OCI-LY1 (cell line): ENCODE measurements at regions not wholly inside any gene's neighbourhood (a gene's known extent, or its start where the extent isn't known, plus 50 kb on each side); places are given as distances from the start of the nearest gene placed in this dataset.

Experiments
- H2AFZ ChIP-seq: fragments of 200-600 bp; sonication (generic), shearing (Covaris generic); 2 replicates; pipeline ENCODE4 v1.6.0; 2014; ENCODE audit warnings: antibody characterized with exemption, mild to moderate bottlenecking, low read length
- H3F3A ChIP-seq: fragments of 200-600 bp; sonication (generic), shearing (Covaris generic); 2 replicates; pipeline ENCODE4 v1.6.0; 2014; ENCODE audit warnings: mild to moderate bottlenecking, antibody characterized with exemption, low read length, moderate library complexity; ENCODE audit not compliant: insufficient read depth
- H3K27ac ChIP-seq: fragments of 200-600 bp; sonication (generic); 2 replicates; pipeline ENCODE4 v1.5.1; 2014; ENCODE audit warnings: low read length, mixed run types, mild to moderate bottlenecking, low read depth; ENCODE audit not compliant: poor library complexity, severe bottlenecking
- H3K27me3 ChIP-seq: fragments of 200-600 bp; sonication (generic); 2 replicates; pipeline ENCODE4 v1.6.0; 2014; ENCODE audit warnings: antibody characterized with exemption, mild to moderate bottlenecking, low read length, moderate library complexity; ENCODE audit not compliant: insufficient read depth
- H3K36me3 ChIP-seq: fragments of 200-600 bp; sonication (generic); 2 replicates; pipeline ENCODE4 v1.6.1; 2014; ENCODE audit warnings: mild to moderate bottlenecking, antibody characterized with exemption, low read length, moderate library complexity, mixed read lengths; ENCODE audit not compliant: insufficient read depth
- H3K4me1 ChIP-seq: fragments of 200-600 bp; sonication (generic); 2 replicates; pipeline ENCODE4 v1.5.1; 2014; ENCODE audit warnings: mild to moderate bottlenecking, low read length, moderate library complexity; ENCODE audit not compliant: insufficient read depth, severe bottlenecking
- H3K4me2 ChIP-seq: fragments of 200-600 bp; sonication (generic), shearing (Covaris generic); 2 replicates; pipeline ENCODE4 v1.6.1; 2014; ENCODE audit warnings: low read length
- H3K4me3 ChIP-seq: fragments of 200-600 bp; sonication (generic); 2 replicates; pipeline ENCODE4 v1.5.1; 2014; ENCODE audit warnings: low read length, low read depth, mild to moderate bottlenecking, mixed read lengths; ENCODE audit not compliant: poor library complexity, severe bottlenecking
- H3K79me2 ChIP-seq: fragments of 200-600 bp; shearing (Covaris generic); 2 replicates; pipeline ENCODE4 v1.6.1; 2016; ENCODE audit warnings: mixed run types, low read length, mixed read lengths; ENCODE audit not compliant: insufficient read depth
- H3K9ac ChIP-seq: fragments of 200-600 bp; sonication (generic), shearing (Covaris generic); 2 replicates; pipeline ENCODE4 v1.6.1; 2014; ENCODE audit warnings: mild to moderate bottlenecking, low read length, mixed read lengths
- H3K9me2 ChIP-seq: fragments of 200-600 bp; sonication (generic), shearing (Covaris generic); 2 replicates; pipeline ENCODE4 v1.6.1; 2014; ENCODE audit warnings: low read depth, mild to moderate bottlenecking, low read length, mixed read lengths
- H3K9me3 ChIP-seq: fragments of 200-600 bp; shearing (Covaris generic); 2 replicates; pipeline ENCODE4 v1.6.1; 2014; ENCODE audit warnings: low read length, mixed read lengths
- H4K20me1 ChIP-seq: fragments of 200-600 bp; sonication (generic), shearing (Covaris generic); 2 replicates; pipeline ENCODE4 v1.6.0; 2016; ENCODE audit warnings: mild to moderate bottlenecking, low read length; ENCODE audit not compliant: insufficient read depth
- CTCF ChIP-seq: fragments of 200-600 bp; sonication (generic), shearing (Covaris generic); IDR thresholded peaks from 2 replicates; pipeline ENCODE4 v1.5.1; 2017; ENCODE audit warnings: mild to moderate bottlenecking, antibody characterized with exemption, low read length, moderate library complexity, mixed read lengths
- EZH2 ChIP-seq: fragments of 200-600 bp; sonication (generic), shearing (Covaris generic); IDR thresholded peaks from 2 replicates; pipeline ENCODE4 v1.8.0; 2017; ENCODE audit warnings: borderline replicate concordance, mixed run types, mild to moderate bottlenecking, antibody characterized with exemption, low read length, moderate library complexity, mixed read lengths

DNA sequence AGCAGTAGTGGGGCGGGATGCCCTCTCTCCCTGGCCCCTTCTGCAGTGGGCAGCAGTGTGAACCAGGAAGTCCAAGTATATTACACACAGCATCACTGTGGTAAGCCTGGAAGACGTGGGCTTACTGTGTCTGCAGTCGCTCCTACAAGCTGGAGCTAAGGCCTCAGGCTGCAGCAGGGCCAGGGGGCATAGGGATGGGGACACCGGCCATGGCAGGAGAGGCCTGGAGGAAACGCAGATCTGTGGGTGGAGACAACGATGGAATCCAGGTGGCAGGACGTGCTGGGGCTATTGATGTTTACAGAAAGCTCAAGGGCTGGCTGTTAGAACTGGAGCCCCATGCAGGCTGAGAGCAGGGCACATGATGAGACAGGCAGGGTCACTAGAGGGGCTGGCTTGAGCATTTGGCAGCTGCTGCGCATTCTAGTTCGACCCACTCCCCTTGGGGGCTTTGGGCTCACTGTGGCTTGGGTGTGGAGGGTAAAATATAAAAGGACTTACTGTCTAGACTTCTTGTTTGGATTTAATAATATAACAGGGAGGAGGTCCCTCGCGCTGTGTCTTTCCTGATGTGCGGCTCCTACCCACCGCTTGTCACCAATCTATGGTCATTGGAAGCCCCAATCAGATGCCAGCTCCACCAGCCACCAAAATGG lies 539.5 kb downstream of the TBC1D22A start:
- Histone ChIP-seq H3F3A (no peaks in the 10 kb centered on the region), H3K4me1 (no peaks in the 10 kb centered on the region), H3K79me2 (no peaks in the 10 kb centered on the region), H4K20me1 (no peaks in the 10 kb centered on the region), H3K4me2 (no peak overlapping the region), H3K9me2 (no peaks in the 10 kb centered on the region), H3K9me3 (no peaks in the 10 kb centered on the region), H3K9ac (no peak overlapping the region), H3K27ac (no peak overlapping the region), H3K27me3 (no peaks in the 10 kb centered on the region), H3K36me3 (no peaks in the 10 kb centered on the region), H2AFZ (no peak overlapping the region), H3K4me3 (no peak overlapping the region)
- TF ChIP-seq CTCF = no peak
- no peak for TF ChIP-seq EZH2

DNA sequence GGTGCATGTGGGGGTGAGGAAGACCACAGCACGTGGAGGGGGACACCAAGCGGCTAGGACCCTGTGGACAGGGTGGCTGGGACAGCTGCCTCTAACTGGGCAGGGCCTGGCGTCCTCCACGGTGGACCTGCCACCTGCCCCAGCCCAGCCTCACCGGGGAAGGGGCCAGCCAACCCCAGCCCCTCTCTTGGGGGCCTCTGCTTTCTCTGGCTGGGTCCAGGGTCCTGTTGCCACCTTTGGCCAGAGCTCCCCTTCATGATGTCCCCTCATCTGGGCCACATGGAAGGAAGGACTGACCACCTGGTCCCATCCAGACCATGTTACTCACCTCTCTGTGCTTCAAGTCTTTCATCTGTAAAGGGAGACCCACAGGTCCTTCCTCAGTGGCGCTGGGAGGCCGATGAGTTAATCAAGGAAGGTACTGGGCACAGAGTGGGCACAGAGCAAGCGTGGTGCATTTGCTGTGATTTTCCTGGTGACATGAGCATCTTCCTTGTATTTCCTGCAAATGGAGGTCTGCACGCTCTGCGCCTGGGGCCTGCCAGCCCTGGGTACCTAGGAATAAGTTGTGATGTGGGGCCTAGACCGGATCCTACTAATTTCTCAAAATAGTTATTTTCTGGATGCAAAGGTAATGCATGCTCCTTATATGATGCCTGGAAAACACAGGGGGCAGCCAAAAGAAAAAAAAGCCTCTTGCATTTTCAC lies 538.4 kb downstream of the TBC1D22A start:
- TF ChIP-seq CTCF (no peak), EZH2 (no peak)
- no peak overlapping the region for H3K4me2 ChIP-seq
- H3K27ac ChIP-seq = no peak overlapping the region
- no peaks in the 10 kb centered on the region for H3K4me1 ChIP-seq
- no peaks in the 10 kb centered on the region for H3K9me3 ChIP-seq
- H3K4me3 ChIP-seq = no peak overlapping the region
- no peak overlapping the region for H3K9ac ChIP-seq
- no peaks in the 10 kb centered on the region for H3K79me2 ChIP-seq
- H3K36me3 ChIP-seq = no peaks in the 10 kb centered on the region
- no peaks in the 10 kb centered on the region for H3F3A ChIP-seq
- no peaks in the 10 kb centered on the region for H3K9me2 ChIP-seq
- H3K27me3 ChIP-seq = no peaks in the 10 kb centered on the region; the same call in 1 of the 2 replicates
- H4K20me1 ChIP-seq = no peaks in the 10 kb centered on the region
- H2AFZ ChIP-seq = no peak overlapping the region

DNA sequence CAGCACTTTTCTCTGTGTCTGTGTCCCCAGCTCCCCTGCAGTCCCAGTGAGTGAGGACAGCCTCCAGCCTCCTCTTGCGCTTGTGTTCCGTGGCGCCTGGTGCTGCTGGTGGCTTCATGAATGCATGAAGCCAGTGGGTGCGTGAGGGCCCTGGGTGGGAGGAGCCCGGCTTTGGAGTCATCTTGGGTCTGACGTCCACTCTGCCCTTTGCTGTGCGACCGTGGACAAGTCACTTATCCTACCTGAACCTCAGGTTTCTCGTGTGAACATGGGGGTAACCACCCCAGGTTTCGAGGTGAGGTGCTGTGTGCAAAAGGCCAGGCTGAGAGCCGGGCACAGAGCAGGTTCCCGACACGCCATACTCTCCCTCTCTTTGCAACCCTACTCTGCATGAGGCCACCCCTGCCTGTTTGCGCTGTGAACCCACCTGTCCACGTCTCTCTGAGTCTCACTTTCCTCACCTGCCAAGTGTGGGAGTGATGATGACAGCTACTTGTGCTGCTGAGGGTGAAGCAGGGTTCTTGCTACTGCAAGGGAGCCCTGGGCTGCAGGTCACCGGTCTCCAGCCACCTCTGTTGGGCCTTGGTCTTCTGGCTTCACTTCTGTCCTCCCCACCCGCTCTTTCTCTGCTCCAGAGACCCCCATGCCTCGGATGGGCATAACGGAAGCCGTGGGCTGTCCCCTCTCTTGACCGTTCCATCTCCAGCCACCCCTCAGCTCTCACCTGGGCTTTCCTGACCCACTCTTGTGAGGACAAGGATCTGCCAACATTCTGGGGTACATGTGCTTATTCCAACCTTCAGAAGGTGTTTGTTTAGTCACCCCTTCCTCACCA lies 537.6 kb downstream of the TBC1D22A start:
- TF ChIP-seq EZH2 = no peak
- Histone ChIP-seq H3K4me1 (no peaks in the 10 kb centered on the region), H3K9me2 (no peaks in the 10 kb centered on the region), H3F3A (no peaks in the 10 kb centered on the region), H3K27me3 (no peaks in the 10 kb centered on the region; the same call in 1 of the 2 replicates), H4K20me1 (no peaks in the 10 kb centered on the region), H3K27ac (no peak overlapping the region), H3K4me2 (no peak overlapping the region), H2AFZ (no peak overlapping the region), H3K36me3 (no peaks in the 10 kb centered on the region), H3K4me3 (no peak overlapping the region), H3K79me2 (no peaks in the 10 kb centered on the region), H3K9me3 (no peaks in the 10 kb centered on the region), H3K9ac (no peak overlapping the region)
